Globus pallidus (tissue), 1 donor: ENCODE measurements at regions not wholly inside any gene's neighbourhood (a gene's known extent, or its start where the extent isn't known, plus 50 kb on each side); places are given as distances from the start of the nearest gene placed in this dataset.
"Not testable (repeated sequence)": the region's sequence is repeated elsewhere in the genome, so short reads cannot be mapped to it uniquely, and the experiment has no call there.

Experiments
- DNase-seq: peaks from one replicate; pipeline ENCODE4 v3.0.0-alpha.2; 2015; ENCODE audit warnings: low spot score

GRCh38 chr1:222065234-222065633 is 323.3 kb upstream of the DUSP10 start:
- no peak for DNase-seq

GRCh38 chr1:222064388-222065211 is 322.7 kb upstream of the DUSP10 start:
- DNase-seq, result no peak

- DNase-seq, result no peak
Observed at GRCh38 chr1:222062640-222063039, 320.8 kb upstream of the DUSP10 start.

GRCh38 chr1:222061711-222062359 is 319.9 kb upstream of the DUSP10 start:
- peak; percentile 33 for DNase-seq

GRCh38 chr1:222060210-222060916 is 318.5 kb upstream of the DUSP10 start:
- DNase-seq, result no peak

GRCh38 chr1:222058249-222058648 is 316.4 kb upstream of the DUSP10 start:
- DNase-seq, result no peak

- no peak for DNase-seq
Observed at GRCh38 chr1:222057162-222057561, 315.3 kb upstream of the DUSP10 start.

- DNase-seq, result no peak
Observed at GRCh38 chr1:222054416-222054815, 312.5 kb upstream of the DUSP10 start.

GRCh38 chr1:222053790-222054294 is 312.0 kb upstream of the DUSP10 start:
- no peak for DNase-seq

GRCh38 chr1:222051311-222051710 is 309.4 kb upstream of the DUSP10 start:
- DNase-seq, result not testable (repeated sequence)

GRCh38 chr1:222049661-222050060 is 307.8 kb upstream of the DUSP10 start:
- not testable (repeated sequence) for DNase-seq

GRCh38 chr1:222049176-222049575 is 307.3 kb upstream of the DUSP10 start:
- no peak for DNase-seq

GRCh38 chr1:222048094-222048595 is 306.3 kb upstream of the DUSP10 start:
- no peak for DNase-seq

GRCh38 chr1:222047366-222047765 is 305.5 kb upstream of the DUSP10 start:
- peak; percentile 54 for DNase-seq

GRCh38 chr1:222046684-222047263 is 304.9 kb upstream of the DUSP10 start:
- no peak for DNase-seq

GRCh38 chr1:222045786-222046185 is 303.9 kb upstream of the DUSP10 start:
- DNase-seq, result no peak

- no peak for DNase-seq
Observed at GRCh38 chr1:222045236-222045635, 303.3 kb upstream of the DUSP10 start.

- no peak for DNase-seq
Observed at GRCh38 chr1:222043444-222044292, 301.8 kb upstream of the DUSP10 start.

- no peak for DNase-seq
Observed at GRCh38 chr1:222042120-222042519, 300.2 kb upstream of the DUSP10 start.

- DNase-seq, result no peak
Observed at GRCh38 chr1:222040955-222041354, 299.1 kb upstream of the DUSP10 start.
